AG04449 (cell line): ENCODE measurements at regions not wholly inside any gene's neighbourhood (a gene's known extent, or its start where the extent isn't known, plus 50 kb on each side); places are given as distances from the start of the nearest gene placed in this dataset.

ENCODE experiments used
- CTCF ChIA-PET: fragments of 350-600 bp; formaldehyde crosslinking; extraction: SDS; loops from one replicate; lab custom pipeline; 2021; ENCODE audit warnings: antibody characterized with exemption; lab: Yijun Ruan, JAX
- POLR2A ChIA-PET: fragments of 400-600, 350-600 bp; formaldehyde crosslinking; extraction: SDS; loops from one replicate; lab custom pipeline; 2020; ENCODE audit warnings: antibody characterized with exemption, inconsistent platforms; lab: Yijun Ruan, JAX
- DNase-seq: peaks from one replicate; pipeline ENCODE4 v3.0.0-alpha.2; 2010; ENCODE audit warnings: low read depth, low spot score
- H3K4me3 ChIP-seq: 2 replicates; pipeline ENCODE4 v1.5.1; 2011; ENCODE audit warnings: low read depth, mild to moderate bottlenecking, control low read depth, low read length
- TF ChIP-seq, protein P1 (sequence below): IDR thresholded peaks from one replicate; pipeline ENCODE4 v1.5.1; 2011; ENCODE audit warnings: mild to moderate bottlenecking, moderate library complexity, low read length, control low read depth, inconsistent platforms; ENCODE audit not compliant: insufficient read depth; ENCODE audit errors: missing control alignments

DNA sequence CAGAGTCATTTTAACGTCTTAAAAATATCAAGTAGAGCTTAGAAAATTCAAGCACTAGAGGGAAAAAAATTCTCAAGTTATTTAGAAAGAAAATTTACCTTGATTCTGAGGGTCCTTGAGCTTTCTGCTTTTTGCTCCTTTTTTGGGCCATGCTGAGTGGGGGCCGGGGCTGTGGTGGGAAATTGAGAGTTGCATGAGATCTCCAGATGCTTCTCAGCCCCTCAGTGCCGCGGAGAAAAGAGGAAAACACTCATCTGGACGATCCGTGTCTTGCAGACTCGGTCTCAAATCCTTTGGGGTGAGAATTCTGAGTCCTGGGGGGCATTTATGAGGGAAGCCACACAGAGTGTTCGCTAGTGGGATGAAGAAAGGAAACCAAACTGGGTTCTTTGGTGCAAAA, 700.8 kb downstream of the TBC1D22A start:
- ChIA-PET CTCF (interaction anchor here (0.5 kb wide), 1 partner anchor 643 kb away, joined by 3 read pairs; no protein-coding TSS in a partner anchor), POLR2A (no interaction called here)
- no peak overlapping the region for H3K4me3 ChIP-seq
- DNase-seq: no peak
- TF ChIP-seq, protein P1, sequence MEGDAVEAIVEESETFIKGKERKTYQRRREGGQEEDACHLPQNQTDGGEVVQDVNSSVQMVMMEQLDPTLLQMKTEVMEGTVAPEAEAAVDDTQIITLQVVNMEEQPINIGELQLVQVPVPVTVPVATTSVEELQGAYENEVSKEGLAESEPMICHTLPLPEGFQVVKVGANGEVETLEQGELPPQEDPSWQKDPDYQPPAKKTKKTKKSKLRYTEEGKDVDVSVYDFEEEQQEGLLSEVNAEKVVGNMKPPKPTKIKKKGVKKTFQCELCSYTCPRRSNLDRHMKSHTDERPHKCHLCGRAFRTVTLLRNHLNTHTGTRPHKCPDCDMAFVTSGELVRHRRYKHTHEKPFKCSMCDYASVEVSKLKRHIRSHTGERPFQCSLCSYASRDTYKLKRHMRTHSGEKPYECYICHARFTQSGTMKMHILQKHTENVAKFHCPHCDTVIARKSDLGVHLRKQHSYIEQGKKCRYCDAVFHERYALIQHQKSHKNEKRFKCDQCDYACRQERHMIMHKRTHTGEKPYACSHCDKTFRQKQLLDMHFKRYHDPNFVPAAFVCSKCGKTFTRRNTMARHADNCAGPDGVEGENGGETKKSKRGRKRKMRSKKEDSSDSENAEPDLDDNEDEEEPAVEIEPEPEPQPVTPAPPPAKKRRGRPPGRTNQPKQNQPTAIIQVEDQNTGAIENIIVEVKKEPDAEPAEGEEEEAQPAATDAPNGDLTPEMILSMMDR: no peak

DNA sequence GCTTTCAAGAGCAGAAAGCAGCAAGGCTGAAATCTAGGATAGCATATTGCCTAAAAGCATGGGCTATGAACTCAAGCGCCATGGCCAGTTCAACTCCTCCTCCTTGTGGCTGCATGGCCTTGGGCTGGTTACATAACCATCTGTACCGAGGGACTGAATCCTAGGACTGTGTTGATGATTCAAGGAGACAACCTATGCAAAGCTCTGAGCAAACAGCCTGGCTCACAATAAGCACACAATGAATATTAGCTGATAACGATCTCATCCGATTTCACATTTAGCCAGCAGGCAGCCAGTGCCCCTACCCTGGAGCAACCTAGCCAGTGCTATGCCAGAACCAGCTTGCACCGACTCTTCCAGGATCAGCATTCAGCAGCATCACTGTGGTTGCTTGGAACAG, 698.4 kb downstream of the TBC1D22A start:
- H3K4me3 ChIP-seq: no peak overlapping the region
- POLR2A ChIA-PET: no interaction called here
- TF ChIP-seq, protein P1: no peak
- DNase-seq: no peak
- CTCF ChIA-PET: no interaction called here

DNA sequence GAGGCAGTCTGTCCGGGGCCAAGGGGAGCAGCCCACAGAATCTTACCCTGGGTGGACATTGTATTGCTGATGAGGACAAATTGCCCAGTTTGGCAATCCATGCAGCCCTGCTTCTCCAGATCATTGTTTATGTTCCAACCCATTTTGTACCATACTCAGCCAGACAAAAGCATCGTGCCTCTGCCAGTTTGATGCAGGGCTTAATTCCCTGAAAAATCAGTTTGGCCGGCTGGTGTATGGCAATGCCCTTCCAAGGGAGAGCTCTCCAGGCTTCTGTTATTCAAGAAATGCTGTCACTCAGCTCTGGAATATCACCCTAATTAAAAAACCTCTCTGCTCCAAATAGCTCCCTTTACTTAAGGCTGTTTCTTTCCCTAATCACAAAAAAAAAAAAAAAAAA, 697.7 kb downstream of the TBC1D22A start:
- H3K4me3 ChIP-seq: no peak overlapping the region
- no peak for DNase-seq
- TF ChIP-seq, protein P1: no peak
- ChIA-PET CTCF (no interaction called here), POLR2A (no interaction called here)

DNA sequence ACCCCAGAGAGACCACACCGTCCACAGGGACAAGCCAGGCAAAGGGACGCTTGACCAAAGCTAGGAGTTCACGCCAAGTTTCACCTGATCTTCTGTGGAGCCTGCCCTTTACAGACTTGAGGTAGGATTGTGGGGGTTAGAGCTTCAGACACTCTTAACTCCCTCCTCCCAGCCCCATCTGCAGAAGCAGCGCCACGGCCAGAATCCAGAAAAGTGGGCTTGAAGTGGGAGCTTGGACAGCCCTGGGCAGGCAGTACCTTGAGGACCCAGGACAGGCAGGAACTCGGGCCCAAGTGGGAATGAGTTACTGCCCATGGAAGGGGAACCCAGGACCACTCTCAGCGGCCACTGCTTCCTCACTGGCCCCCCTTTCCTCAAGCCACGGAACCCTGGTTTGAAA, 695.9 kb downstream of the TBC1D22A start:
- ChIA-PET CTCF (no interaction called here), POLR2A (no interaction called here)
- no peak for DNase-seq
- TF ChIP-seq, protein P1: no peak
- H3K4me3 ChIP-seq: no peak overlapping the region

DNA sequence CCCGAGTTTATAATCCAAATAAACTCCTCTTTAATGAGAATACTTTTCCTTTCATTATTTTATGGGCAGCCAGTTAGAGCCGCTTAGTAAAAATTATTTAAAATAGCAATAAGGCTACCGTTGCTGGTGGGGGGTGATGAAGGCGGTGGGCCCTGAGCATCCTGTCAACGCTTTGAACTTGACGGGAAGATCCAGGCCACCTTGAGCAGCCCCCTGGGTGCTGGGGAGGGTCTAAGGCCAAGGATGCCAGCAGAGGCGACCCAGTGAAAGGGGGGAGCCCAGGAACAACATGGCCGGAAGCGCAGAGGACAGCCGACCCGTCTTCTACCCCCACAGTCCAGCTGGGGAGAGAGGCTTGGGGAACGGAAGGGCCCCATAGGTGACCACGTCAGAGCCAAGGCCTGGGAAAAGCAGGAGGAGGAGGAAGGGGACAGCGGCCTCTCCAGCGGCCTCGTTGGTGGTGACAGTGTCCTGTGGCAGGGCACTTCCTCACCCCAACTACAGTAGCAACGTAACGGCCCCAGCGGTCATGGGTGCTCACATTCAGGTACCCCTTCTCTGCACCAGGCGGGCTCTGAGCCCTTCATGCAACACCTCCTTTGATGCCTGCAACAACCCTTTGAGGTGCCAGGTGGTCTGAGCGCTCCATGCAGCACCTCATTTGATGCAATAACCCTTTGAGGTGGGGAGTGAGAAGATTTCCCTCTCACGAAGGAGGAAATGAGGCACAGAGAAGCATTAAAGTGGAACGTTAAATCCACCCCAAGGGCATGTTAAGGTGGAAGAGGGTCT, 695.3 kb downstream of the TBC1D22A start:
- H3K4me3 ChIP-seq: no peak overlapping the region
- no peak for DNase-seq
- CTCF ChIA-PET: no interaction called here
- POLR2A ChIA-PET: no interaction called here
- TF ChIP-seq, protein P1: no peak

DNA sequence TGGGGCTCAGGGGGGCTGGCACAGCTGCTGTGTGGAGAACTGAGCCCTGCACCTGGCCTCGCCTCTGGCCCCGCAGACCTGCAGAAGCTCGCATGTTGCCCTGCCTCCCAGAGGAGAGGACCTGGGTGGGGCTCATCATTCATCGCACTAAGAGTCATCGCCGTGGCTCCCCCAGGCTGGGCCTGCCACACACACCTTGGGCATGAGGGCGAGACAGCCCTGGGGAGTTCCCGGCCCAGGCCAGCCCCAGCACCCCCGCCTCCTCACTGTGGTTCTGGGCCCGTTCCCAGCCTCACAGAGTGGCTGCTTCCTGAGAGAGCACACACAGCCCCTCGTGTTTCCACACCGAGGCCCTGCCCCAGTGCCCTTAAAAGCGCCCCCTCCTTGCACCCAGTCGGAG, 694.6 kb downstream of the TBC1D22A start:
- POLR2A ChIA-PET: no interaction called here
- TF ChIP-seq, protein P1: no peak

More for the DNA sequence above, 694.6 kb downstream of the TBC1D22A start:
- no peak overlapping the region for H3K4me3 ChIP-seq
- DNase-seq: no peak
- CTCF ChIA-PET: no interaction called here
